Endothelial cell of umbilical vein (primary cell): ENCODE measurements at regions not wholly inside any gene's neighbourhood (a gene's known extent, or its start where the extent isn't known, plus 50 kb on each side); places are given as distances from the start of the nearest gene placed in this dataset.

Experiments
- BruUV-seq: library from RNA; stranded (reverse); fragments of 400-500 nt; replicated peaks from 2 replicates; lab custom pipeline; 2021; lab: Mats Ljungman, UMichigan
- CTCF ChIA-PET: fragments of 300-600, 350-600 bp; sonication (Branson Sonifier 250); formaldehyde crosslinking; loops from one replicate; lab custom pipeline; 2021; ENCODE audit warnings: antibody characterized with exemption, inconsistent platforms; lab: Charles Lee
- POLR2A ChIA-PET: fragments of 300-600, 350-600 bp; sonication (Branson Sonifier 250); formaldehyde crosslinking; loops from one replicate; lab custom pipeline; 2021; ENCODE audit warnings: antibody characterized with exemption, inconsistent platforms; lab: Charles Lee
- DNase-seq: peaks from one replicate; pipeline ENCODE4 v3.0.0-alpha.2; 2011; ENCODE audit warnings: low read depth, low spot score
- FAIRE-seq: peaks from 2 replicates; lab custom pipeline; 2011; peaks lifted over from hg19 to GRCh38; lab: Jason Lieb, UNC
- H2AFZ ChIP-seq: 2 replicates; pipeline ENCODE4 v1.6.0; 2012; ENCODE audit warnings: low read depth, low read length, control low read depth, inconsistent platforms
- H3K27ac ChIP-seq: 2 replicates; pipeline ENCODE4 v1.5.1; 2011; ENCODE audit warnings: low read depth, mild to moderate bottlenecking, control low read depth, low read length, moderate library complexity; ENCODE audit not compliant: insufficient read depth
- H3K27me3 ChIP-seq, 2 experiments: 2 replicates each; pipeline versions ENCODE4 v1.6.0 to v1.6.1; 2011; ENCODE audit warnings: low read length in 2 of 2, mixed read lengths in 1 of 2; ENCODE audit not compliant: control insufficient read depth in 2 of 2, insufficient read depth in 2 of 2
- H3K36me3 ChIP-seq, 2 experiments: 2 replicates in 1 of 2; 3 replicates in 1 of 2; pipeline ENCODE4 v1.5.1; 2011; ENCODE audit warnings: low read length in 2 of 2, mild to moderate bottlenecking in 1 of 2, moderate library complexity in 1 of 2; ENCODE audit not compliant: control insufficient read depth in 2 of 2, insufficient read depth in 2 of 2; ENCODE audit errors: extremely low read depth in 1 of 2
- H3K4me1 ChIP-seq: 3 replicates; pipeline ENCODE4 v1.5.1; 2011; ENCODE audit warnings: mild to moderate bottlenecking, low read length; ENCODE audit not compliant: control insufficient read depth, insufficient read depth; ENCODE audit errors: extremely low read depth
- H3K4me2 ChIP-seq: 2 replicates; pipeline ENCODE4 v1.6.1; 2011; ENCODE audit warnings: low read length, control low read depth, mixed read lengths; ENCODE audit not compliant: insufficient read depth
- H3K4me3 ChIP-seq, 3 experiments: fragments of 200-600 bp in 1 of 3; sonication (generic), shearing (Covaris generic) in 1 of 3; replicated peaks in 1 of 3; 2 replicates each; pipeline ENCODE4 v1.5.1; 2011 to 2016; ENCODE audit warnings: control low read depth in 3 of 3, low read length in 3 of 3, mild to moderate bottlenecking in 2 of 3, inconsistent platforms in 1 of 3, low read depth in 1 of 3, moderate library complexity in 1 of 3; ENCODE audit not compliant: insufficient read depth in 1 of 3
- H3K79me2 ChIP-seq: 2 replicates; pipeline ENCODE4 v1.6.0; 2012; ENCODE audit warnings: low read length, inconsistent platforms; ENCODE audit not compliant: control insufficient read depth, insufficient read depth
- H3K9ac ChIP-seq: replicated peaks from 2 replicates; pipeline ENCODE3; 2011; ENCODE audit warnings: low read length, control low read depth; ENCODE audit not compliant: insufficient read depth; ENCODE audit errors: extremely low read depth
- H3K9me1 ChIP-seq: replicated peaks from 3 replicates; pipeline ENCODE4 v1.6.0; 2011; ENCODE audit warnings: mild to moderate bottlenecking, low read length; ENCODE audit not compliant: control insufficient read depth, insufficient read depth; ENCODE audit errors: extremely low read depth
- H3K9me3 ChIP-seq: replicated peaks from 2 replicates; pipeline ENCODE4 v1.5.1; 2012; ENCODE audit warnings: low read length, inconsistent platforms; ENCODE audit not compliant: control insufficient read depth, insufficient read depth
- H4K20me1 ChIP-seq: replicated peaks from 2 replicates; pipeline ENCODE3; 2011; ENCODE audit warnings: mild to moderate bottlenecking, low read length; ENCODE audit not compliant: control insufficient read depth, insufficient read depth; ENCODE audit errors: extremely low read depth
- EZH2 ChIP-seq: IDR thresholded peaks from 2 replicates; pipeline ENCODE4 v1.6.1; 2012; ENCODE audit warnings: borderline replicate concordance, low read depth, mild to moderate bottlenecking, moderate library complexity, low read length, inconsistent platforms; ENCODE audit not compliant: severe bottlenecking
- FOS ChIP-seq: IDR thresholded peaks from 2 replicates; pipeline ENCODE4 v1.6.1; 2011; ENCODE audit warnings: mild to moderate bottlenecking, low read length, moderate library complexity, borderline replicate concordance; ENCODE audit not compliant: insufficient read depth
- GATA2 ChIP-seq: IDR thresholded peaks from 2 replicates; pipeline ENCODE4 v1.7.0; 2011; ENCODE audit warnings: low read depth, mild to moderate bottlenecking, moderate library complexity, mixed read lengths, low read length; ENCODE audit not compliant: insufficient read length, insufficient read depth
- JUN ChIP-seq: IDR thresholded peaks from 2 replicates; pipeline ENCODE4 v1.6.1; 2011; ENCODE audit warnings: borderline replicate concordance, low read depth; ENCODE audit not compliant: insufficient read length, insufficient read depth
- MYC ChIP-seq: IDR thresholded peaks from one replicate; pipeline ENCODE4 v1.6.1; 2011; ENCODE audit warnings: mild to moderate bottlenecking, low read depth, low read length
- POLR2A ChIP-seq: IDR thresholded peaks from 2 replicates; pipeline ENCODE4 v1.6.1; 2012; ENCODE audit warnings: low read depth, mild to moderate bottlenecking, control low read depth, low read length
- POLR2AphosphoS5 ChIP-seq: IDR thresholded peaks from 2 replicates; pipeline ENCODE4 v1.6.1; 2012; ENCODE audit warnings: low read depth, mild to moderate bottlenecking, control low read depth, low read length, moderate library complexity; ENCODE audit not compliant: insufficient read depth
- dilution Hi-C: fragments of 300-500 bp; cut with MboI; formaldehyde crosslinking; loops from one replicate; pipeline ENCODE4 v1.15.0; 2019; ENCODE audit warnings: low sequenced_read_pairs; ENCODE audit not compliant: extremely low pct_ligation_motif_present
- intact Hi-C: fragments of 100-400 bp; cut with micrococcal nuclease; formaldehyde crosslinking; loops from one replicate; pipeline ENCODE4 v1.10.0; 2022
- TF ChIP-seq, protein P1 (sequence below), 2 donors: IDR thresholded peaks; 1 replicate in 1 of 2; 2 replicates in 1 of 2; pipeline ENCODE4 v1.5.1; 2011; ENCODE audit warnings: low read length in 2 of 2, mild to moderate bottlenecking in 2 of 2, moderate library complexity in 2 of 2, control low read depth in 1 of 2, inconsistent platforms in 1 of 2, low read depth in 1 of 2; ENCODE audit not compliant: insufficient read depth in 1 of 2; ENCODE audit errors: extremely low read depth in 1 of 2
- TF ChIP-seq, protein P2 (sequence below): IDR thresholded peaks from 2 replicates; pipeline ENCODE4 v1.6.1; 2011; ENCODE audit not compliant: insufficient read depth, insufficient read length

DNA sequence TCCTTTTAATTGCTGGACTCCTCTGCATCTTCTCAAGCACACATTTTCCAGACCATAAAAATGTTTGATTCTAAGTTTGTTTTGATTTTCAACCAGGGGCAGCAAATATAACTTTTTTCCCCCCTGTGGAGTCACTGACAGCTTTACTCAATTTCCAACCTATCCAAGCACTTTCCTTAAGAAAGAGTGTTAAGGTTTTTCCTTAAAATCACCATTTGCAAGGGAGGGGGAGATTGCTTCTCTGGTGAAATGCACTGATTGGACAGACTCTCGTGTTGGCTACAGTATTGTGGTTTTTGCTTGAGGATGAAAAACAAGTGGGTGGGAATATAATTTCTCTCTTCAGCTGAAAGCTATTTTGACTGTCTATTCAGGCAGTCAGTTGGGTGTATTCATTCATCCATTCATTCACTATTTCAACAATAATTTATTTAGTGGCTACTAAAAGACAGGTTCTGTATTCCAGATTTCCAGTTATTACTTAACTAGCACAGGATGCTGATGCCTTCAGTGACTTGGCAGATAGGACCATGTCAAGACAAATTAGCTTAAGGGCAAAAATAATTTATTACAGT, 146.3 kb downstream of the BAMBI start:
- H3K27me3 ChIP-seq: peaks cover 9 to 11% of the 10 kb centered on the region in 2 experiments
- no peak overlapping the region for H3K4me3 ChIP-seq
- H3K4me2 ChIP-seq: no peak overlapping the region
- H3K9me1 ChIP-seq: no peaks in the 10 kb centered on the region
- H3K36me3 ChIP-seq: no peaks in the 10 kb centered on the region
- no peak overlapping the region for H3K9ac ChIP-seq
- FAIRE-seq (no peak), DNase-seq (no peak)
- TF ChIP-seq, protein P1, sequence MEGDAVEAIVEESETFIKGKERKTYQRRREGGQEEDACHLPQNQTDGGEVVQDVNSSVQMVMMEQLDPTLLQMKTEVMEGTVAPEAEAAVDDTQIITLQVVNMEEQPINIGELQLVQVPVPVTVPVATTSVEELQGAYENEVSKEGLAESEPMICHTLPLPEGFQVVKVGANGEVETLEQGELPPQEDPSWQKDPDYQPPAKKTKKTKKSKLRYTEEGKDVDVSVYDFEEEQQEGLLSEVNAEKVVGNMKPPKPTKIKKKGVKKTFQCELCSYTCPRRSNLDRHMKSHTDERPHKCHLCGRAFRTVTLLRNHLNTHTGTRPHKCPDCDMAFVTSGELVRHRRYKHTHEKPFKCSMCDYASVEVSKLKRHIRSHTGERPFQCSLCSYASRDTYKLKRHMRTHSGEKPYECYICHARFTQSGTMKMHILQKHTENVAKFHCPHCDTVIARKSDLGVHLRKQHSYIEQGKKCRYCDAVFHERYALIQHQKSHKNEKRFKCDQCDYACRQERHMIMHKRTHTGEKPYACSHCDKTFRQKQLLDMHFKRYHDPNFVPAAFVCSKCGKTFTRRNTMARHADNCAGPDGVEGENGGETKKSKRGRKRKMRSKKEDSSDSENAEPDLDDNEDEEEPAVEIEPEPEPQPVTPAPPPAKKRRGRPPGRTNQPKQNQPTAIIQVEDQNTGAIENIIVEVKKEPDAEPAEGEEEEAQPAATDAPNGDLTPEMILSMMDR (IDR thresholded peaks at IDR 0.05; ENCODE audit: extremely low read depth in 1 of 2, insufficient read depth in 1 of 2, low read depth in 1 of 2, low read length in 2 of 2): no peak
- no peak for TF ChIP-seq EZH2
- TF ChIP-seq FOS: no peak
- no peak for TF ChIP-seq POLR2AphosphoS5
- no peak for TF ChIP-seq JUN
- TF ChIP-seq POLR2A: no peak
- TF ChIP-seq, protein P2, sequence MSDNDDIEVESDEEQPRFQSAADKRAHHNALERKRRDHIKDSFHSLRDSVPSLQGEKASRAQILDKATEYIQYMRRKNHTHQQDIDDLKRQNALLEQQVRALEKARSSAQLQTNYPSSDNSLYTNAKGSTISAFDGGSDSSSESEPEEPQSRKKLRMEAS: no peak
- TF ChIP-seq MYC: no peak
- TF ChIP-seq GATA2: no peak
- H3K9me3 ChIP-seq: no peaks in the 10 kb centered on the region
- no peaks in the 10 kb centered on the region for H3K79me2 ChIP-seq
- no peaks in the 10 kb centered on the region for H4K20me1 ChIP-seq
- no peak overlapping the region for H3K27ac ChIP-seq
- intact Hi-C loops (no loop called here), dilution Hi-C loops (no loop called here)
- no peak overlapping the region for H2AFZ ChIP-seq
- no TSS peak for BruUV-seq
- CTCF ChIA-PET: interaction anchor here (2.2 kb wide), 1 partner anchor 168 kb away, joined by 4 read pairs; no protein-coding TSS in a partner anchor
- POLR2A ChIA-PET: no interaction called here
- no peaks in the 10 kb centered on the region for H3K4me1 ChIP-seq
